ENCODE measurements at regions not wholly inside any gene's neighbourhood (a gene's known extent, or its start where the extent isn't known, plus 50 kb on each side); places are given as distances from the start of the nearest gene placed in this dataset.

GRCh38 chr3:87045473-87045872 lies 54.5 kb upstream of the VGLL3 start:
- DNase-seq (ENCODE audit: low read depth in 3 of 3, low spot score in 2 of 3), result no peak

GRCh38 chr3:87044846-87045245 lies 53.9 kb upstream of the VGLL3 start:
- no peak for DNase-seq (ENCODE audit: low read depth in 3 of 3, low spot score in 2 of 3)

- DNase-seq (ENCODE audit: low read depth in 3 of 3, low spot score in 2 of 3), result no peak
These were observed 53.5 kb upstream of the VGLL3 start for GRCh38 chr3:87044409-87044808.

- DNase-seq (ENCODE audit: low read depth in 3 of 3, low spot score in 2 of 3), result no peak
These were observed 50.2 kb upstream of the VGLL3 start for GRCh38 chr3:87041191-87041590.
